MM.1S (cell line): ENCODE measurements at regions not wholly inside any gene's neighbourhood (a gene's known extent, or its start where the extent isn't known, plus 50 kb on each side); places are given as distances from the start of the nearest gene placed in this dataset.

Experiments used
- DNase-seq: peaks from one replicate; pipeline ENCODE4 v3.0.0-alpha.2; 2015
- H2AFZ ChIP-seq: fragments of 300-600 bp; sonication (generic); 2 replicates; pipeline ENCODE4 v1.6.0; 2016; ENCODE audit warnings: antibody characterized with exemption, low read length
- H3F3A ChIP-seq: fragments of 300-600 bp; sonication (generic); 2 replicates; pipeline ENCODE4 v1.6.1; 2016; ENCODE audit warnings: mild to moderate bottlenecking, antibody characterized with exemption, low read length, moderate library complexity, mixed read lengths; ENCODE audit not compliant: insufficient read depth
- H3K27ac ChIP-seq: fragments of 300-600 bp; sonication (generic); 2 replicates; pipeline ENCODE4 v1.5.1; 2016; ENCODE audit warnings: mild to moderate bottlenecking, low read length
- H3K27me3 ChIP-seq: fragments of 300-600 bp; sonication (generic); replicated peaks from 2 replicates; pipeline ENCODE4 v1.6.0; 2016; ENCODE audit warnings: low read length; ENCODE audit not compliant: insufficient read depth
- H3K36me3 ChIP-seq: fragments of 300-600 bp; sonication (generic); replicated peaks from 2 replicates; pipeline ENCODE4 v1.6.1; 2016; ENCODE audit warnings: mild to moderate bottlenecking, low read length, mixed read lengths; ENCODE audit not compliant: insufficient read depth
- H3K4me1 ChIP-seq: fragments of 300-600 bp; sonication (generic); 2 replicates; pipeline ENCODE4 v1.6.1; 2016; ENCODE audit warnings: low read length, mixed read lengths
- H3K4me2 ChIP-seq: fragments of 300-600 bp; sonication (generic); 2 replicates; pipeline ENCODE4 v1.6.0; 2016; ENCODE audit warnings: low read depth, low read length
- H3K4me3 ChIP-seq: fragments of 300-600 bp; sonication (generic); 2 replicates; pipeline ENCODE4 v1.5.1; 2016; ENCODE audit warnings: low read length, mixed read lengths
- H3K79me2 ChIP-seq: fragments of 300-600 bp; sonication (generic); 2 replicates; pipeline ENCODE4 v1.6.1; 2016; ENCODE audit warnings: mixed run types, low read length, mixed read lengths
- H3K9ac ChIP-seq: fragments of 300-600 bp; sonication (generic); 2 replicates; pipeline ENCODE4 v1.6.1; 2016; ENCODE audit warnings: low read length, mixed read lengths
- H3K9me2 ChIP-seq: fragments of 300-600 bp; sonication (generic); replicated peaks from 2 replicates; pipeline ENCODE4 v1.6.1; 2016; ENCODE audit warnings: mild to moderate bottlenecking, low read length, mixed read lengths; ENCODE audit not compliant: insufficient read depth
- H3K9me3 ChIP-seq: fragments of 300-600 bp; sonication (generic); replicated peaks from 2 replicates; pipeline ENCODE4 v1.6.1; 2016; ENCODE audit warnings: mild to moderate bottlenecking, low read length, mixed read lengths; ENCODE audit not compliant: insufficient read depth
- H4K20me1 ChIP-seq: fragments of 300-600 bp; sonication (generic); 2 replicates; pipeline ENCODE4 v1.6.1; 2016; ENCODE audit warnings: mild to moderate bottlenecking, low read length, moderate library complexity, mixed read lengths; ENCODE audit not compliant: insufficient read depth
- CTCF ChIP-seq: fragments of 300-600 bp; sonication (generic); IDR thresholded peaks from 2 replicates; pipeline ENCODE4 v1.5.1; 2016; ENCODE audit warnings: antibody characterized with exemption, low read length, mixed read lengths
- EZH2 ChIP-seq: fragments of 300-600 bp; sonication (generic); optimal IDR thresholded peaks from 2 replicates; pipeline ENCODE3; 2017; ENCODE audit warnings: low read depth, mild to moderate bottlenecking, antibody characterized with exemption, low read length, mixed read lengths
- EZH2phosphoT487 ChIP-seq: fragments of 300-600 bp; sonication (generic); IDR thresholded peaks from 2 replicates; pipeline ENCODE4 v1.6.1; 2018; ENCODE audit warnings: antibody characterized with exemption, low read length

GRCh38 chr3:154852515-154852914 lies 227.6 kb upstream of the MME start:
- no peaks in the 10 kb centered on the region for H3K9me2 ChIP-seq
- H3K79me2 ChIP-seq, result no peaks in the 10 kb centered on the region
- H3F3A ChIP-seq, result no peaks in the 10 kb centered on the region
- no peak overlapping the region for H2AFZ ChIP-seq
- DNase-seq, result no peak
- no peak overlapping the region for H3K4me3 ChIP-seq
- no peak overlapping the region for H3K27ac ChIP-seq
- H3K36me3 ChIP-seq, result no peaks in the 10 kb centered on the region
- no peaks in the 10 kb centered on the region for H3K4me1 ChIP-seq
- no peaks in the 10 kb centered on the region for H3K27me3 ChIP-seq
- H3K9ac ChIP-seq, result no peak overlapping the region
- no peak overlapping the region for H3K4me2 ChIP-seq
- TF ChIP-seq EZH2 (no peak), EZH2phosphoT487 (no peak), CTCF (no peak)
- no peaks in the 10 kb centered on the region for H4K20me1 ChIP-seq
- no peaks in the 10 kb centered on the region for H3K9me3 ChIP-seq

DNA sequence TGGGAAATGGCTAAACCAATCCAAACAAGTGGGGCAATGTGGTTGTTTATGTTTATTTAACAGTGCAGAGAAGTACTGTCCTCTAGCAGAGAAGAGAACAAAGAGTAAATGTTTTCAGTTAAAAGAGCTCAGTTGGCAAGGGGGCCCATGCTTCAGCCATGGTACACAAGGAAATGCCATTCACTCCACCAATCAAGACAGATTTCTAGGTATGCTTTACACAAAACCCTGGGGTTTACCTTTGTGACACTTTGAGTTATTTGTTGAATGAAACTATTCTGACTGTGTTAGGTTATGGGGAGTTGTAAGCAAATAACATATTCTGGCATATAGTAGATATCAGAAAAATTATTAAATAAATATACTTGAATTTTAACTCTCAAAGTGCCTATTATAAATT lies 228.5 kb upstream of the MME start:
- no peak overlapping the region for H2AFZ ChIP-seq

GRCh38 chr3:154850921-154851320 lies 229.2 kb upstream of the MME start:
- Histone ChIP-seq H3K9ac (no peak overlapping the region), H3K27ac (no peak overlapping the region), H3K9me2 (no peaks in the 10 kb centered on the region), H3K4me1 (no peaks in the 10 kb centered on the region), H3K4me2 (no peak overlapping the region), H3K36me3 (no peaks in the 10 kb centered on the region), H3F3A (no peaks in the 10 kb centered on the region), H3K79me2 (no peaks in the 10 kb centered on the region), H3K9me3 (no peaks in the 10 kb centered on the region), H4K20me1 (no peaks in the 10 kb centered on the region), H3K4me3 (no peak overlapping the region), H2AFZ (no peak overlapping the region), H3K27me3 (no peaks in the 10 kb centered on the region)
- DNase-seq, result no peak
- no peak for TF ChIP-seq EZH2
- TF ChIP-seq EZH2phosphoT487, result no peak
- no peak for TF ChIP-seq CTCF

More for the DNA sequence above, 228.5 kb upstream of the MME start:
- no peak overlapping the region for H3K9ac ChIP-seq
- H3K4me2 ChIP-seq, result no peak overlapping the region
- H3K79me2 ChIP-seq, result no peaks in the 10 kb centered on the region
- no peak for DNase-seq
- H3K9me3 ChIP-seq, result no peaks in the 10 kb centered on the region
- H3K4me3 ChIP-seq, result no peak overlapping the region
- no peak overlapping the region for H3K27ac ChIP-seq
- no peaks in the 10 kb centered on the region for H4K20me1 ChIP-seq
- no peaks in the 10 kb centered on the region for H3K9me2 ChIP-seq
- no peak for TF ChIP-seq EZH2
- no peak for TF ChIP-seq CTCF
- no peak for TF ChIP-seq EZH2phosphoT487
- no peaks in the 10 kb centered on the region for H3K4me1 ChIP-seq
- H3K36me3 ChIP-seq, result no peaks in the 10 kb centered on the region
- no peaks in the 10 kb centered on the region for H3K27me3 ChIP-seq
- H3F3A ChIP-seq, result no peaks in the 10 kb centered on the region
